Ovary (tissue), 7 donors: ENCODE measurements at regions not wholly inside any gene's neighbourhood (a gene's known extent, or its start where the extent isn't known, plus 50 kb on each side); places are given as distances from the start of the nearest gene placed in this dataset.

Experiments used
- DNase-seq, 5 donors: peaks; one replicate each; pipeline ENCODE4 v3.0.0-alpha.2; 2019 to 2020
- H3K27ac ChIP-seq, 2 donors: fragments of 200-600 bp; one replicate each; pipeline versions ENCODE4 v1.5.1 to v1.8.0; 2019 to 2022
- H3K27me3 ChIP-seq: fragments of 200-600 bp; one replicate; pipeline ENCODE4 v1.8.0; 2022
- H3K36me3 ChIP-seq: fragments of 200-600 bp; sonication (generic); one replicate; pipeline ENCODE4 v1.5.1; 2019
- H3K4me1 ChIP-seq: one replicate; pipeline ENCODE4 v1.8.1; 2013; ENCODE audit warnings: mild to moderate bottlenecking, moderate library complexity; ENCODE audit not compliant: insufficient read depth
- H3K4me3 ChIP-seq: fragments of 200-600 bp; sonication (generic); one replicate; pipeline ENCODE4 v1.5.1; 2017
- H3K9me3 ChIP-seq, 2 donors: fragments of 200-600 bp in 1 of 2; sonication (generic) in 1 of 2; one replicate each; pipeline versions ENCODE4 v1.5.1 to v1.8.1; 2013 to 2019; ENCODE audit warnings: mild to moderate bottlenecking in 1 of 2, moderate library complexity in 1 of 2
- CTCF ChIP-seq, 3 donors: fragments of 450-650 bp in 2 of 3; fragments of 200-600 bp in 1 of 3; IDR thresholded peaks; one replicate each; pipeline versions ENCODE4 v1.5.1 to v1.8.0; 2016 to 2022; ENCODE audit warnings: antibody characterized with exemption in 3 of 3, mild to moderate bottlenecking in 1 of 3
- EP300 ChIP-seq: sonication (generic); formaldehyde crosslinking; IDR thresholded peaks from one replicate; pipeline ENCODE4 v1.6.1; 2017; ENCODE audit warnings: antibody characterized with exemption
- POLR2A ChIP-seq: fragments of 450-650 bp; IDR thresholded peaks from one replicate; pipeline ENCODE4 v1.6.1; 2017; ENCODE audit warnings: antibody characterized with exemption, mild to moderate bottlenecking, moderate library complexity
- WGBS, 3 donors: extraction: QIAGEN DNeasy Blood & Tissue Kit in 1 of 3; methylation state at CpG; one replicate each; pipeline versions ENCODE4 v1.1.5 to v1.1.7; 2013 to 2017; 5-methylcytosine and 5-hydroxymethylcytosine counted together
- intact Hi-C, 4 donors: fragments of 100-400 bp; cut with DNase I; formaldehyde crosslinking; loops; one replicate each; pipeline versions ENCODE4 v1.11.0 to v1.15.1; 2022 to 2023
- donor health status: DM: no; HTN: no; CAD: no; lungs with moderate emphysema.
- donor health status: DM: no; HTN: no; CAD: no.
- donor health status: Bipolar disorder and iron deficiency.
- donor health status: DM: no; HTN: no; CAD: no.
- donor health status: DM: yes; HTN: yes; CAD: no.

- DNase-seq, result no peak
- H3K4me1 ChIP-seq, result no peaks in the 10 kb centered on the region
- H3K36me3 ChIP-seq, result no peaks in the 10 kb centered on the region
- no peak overlapping the region for H3K4me3 ChIP-seq
- H3K27ac ChIP-seq, result no peak overlapping the region
- H3K27me3 ChIP-seq, result no peaks in the 10 kb centered on the region
- no peaks in the 10 kb centered on the region for H3K9me3 ChIP-seq
- TF ChIP-seq CTCF (IDR thresholded peaks at IDR 0.05) (no peak), EP300 (no peak), POLR2A (no peak)
- WGBS, 3 donors, result 85 to 91% (median 86%) methylated on average over 7 of the region's 7 CpGs
- intact Hi-C loops, result no loop called here
These were observed 330.8 kb upstream of the SPRY2 start for GRCh38 chr13:80671773-80672172.

GRCh38 chr13:80669112-80669511 lies 328.2 kb upstream of the SPRY2 start:
- TF ChIP-seq CTCF (IDR thresholded peaks at IDR 0.05) (no peak), POLR2A (no peak), EP300 (no peak)
- Histone ChIP-seq H3K27me3 (no peaks in the 10 kb centered on the region), H3K27ac (no peak overlapping the region), H3K9me3 (no peaks in the 10 kb centered on the region), H3K36me3 (no peaks in the 10 kb centered on the region), H3K4me1 (no peaks in the 10 kb centered on the region), H3K4me3 (no peak overlapping the region)
- 76 to 86% (median 79%) methylated on average over 1 of the region's 1 CpG for WGBS, 3 donors
- no peak for DNase-seq
- intact Hi-C loops, result no loop called here

GRCh38 chr13:80668452-80668851 lies 327.5 kb upstream of the SPRY2 start:
- Histone ChIP-seq H3K4me3 (no peak overlapping the region), H3K27me3 (no peaks in the 10 kb centered on the region), H3K4me1 (no peaks in the 10 kb centered on the region), H3K36me3 (no peaks in the 10 kb centered on the region), H3K27ac (no peak overlapping the region), H3K9me3 (no peaks in the 10 kb centered on the region)
- 56 to 60% (median 57%) methylated on average over 2 of the region's 2 CpGs for WGBS, 3 donors
- no peak for DNase-seq
- intact Hi-C loops, result no loop called here
- TF ChIP-seq POLR2A, result no peak
- TF ChIP-seq CTCF (IDR thresholded peaks at IDR 0.05), result no peak
- no peak for TF ChIP-seq EP300

- TF ChIP-seq POLR2A, result no peak
- no peak for TF ChIP-seq CTCF (IDR thresholded peaks at IDR 0.05)
- no peak for TF ChIP-seq EP300
- Histone ChIP-seq H3K4me1 (no peaks in the 10 kb centered on the region), H3K9me3 (no peaks in the 10 kb centered on the region), H3K4me3 (no peak overlapping the region), H3K36me3 (no peaks in the 10 kb centered on the region), H3K27me3 (no peaks in the 10 kb centered on the region), H3K27ac (no peak overlapping the region)
- WGBS, 3 donors, result 76 to 89% (median 88%) methylated on average over 1 of the region's 1 CpG
- no peak for DNase-seq
- intact Hi-C loops, result no loop called here
These were observed 326.0 kb upstream of the SPRY2 start for GRCh38 chr13:80666782-80667552.
